SK-N-SH (cell line): ENCODE measurements at regions not wholly inside any gene's neighbourhood (a gene's known extent, or its start where the extent isn't known, plus 50 kb on each side); places are given as distances from the start of the nearest gene placed in this dataset.

ENCODE experiments used
- CTCF ChIA-PET: fragments of 300-600, 350-600 bp; formaldehyde crosslinking; extraction: SDS; loops from one replicate; lab custom pipeline; 2021; lab: Yijun Ruan, JAX
- POLR2A ChIA-PET: fragments of 350-600 bp; sonication (Branson Sonifier 250); formaldehyde crosslinking; extraction: SDS; loops from one replicate; lab custom pipeline; 2020; ENCODE audit warnings: antibody characterized with exemption, inconsistent platforms; lab: Yijun Ruan, JAX
- DNase-seq: peaks from one replicate; pipeline ENCODE4 v3.0.0; 2012
- H2AFZ ChIP-seq: fragments of 200-600 bp; sonication (generic); 2 replicates; pipeline ENCODE4 v1.8.1; 2016; ENCODE audit warnings: antibody characterized with exemption, mild to moderate bottlenecking, low read depth
- H3F3A ChIP-seq: fragments of 200-600 bp; sonication (generic); replicated peaks from 2 replicates; pipeline ENCODE3; 2016; ENCODE audit warnings: antibody characterized with exemption, mild to moderate bottlenecking; ENCODE audit not compliant: insufficient read depth
- H3K27ac ChIP-seq, 2 experiments: fragments of 200-500 bp in 1 of 2; fragments of 200-600 bp in 1 of 2; sonication (Bioruptor generic) in 1 of 2; sonication (generic), shearing (Covaris generic) in 1 of 2; 2 replicates each; pipeline versions ENCODE4 v1.5.1 to v1.6.1; 2014 to 2016; ENCODE audit warnings: low read depth in 2 of 2, inconsistent platforms in 1 of 2, low read length in 1 of 2, mild to moderate bottlenecking in 1 of 2, mixed read lengths in 1 of 2
- H3K27me3 ChIP-seq: fragments of 200-600 bp; sonication (generic), shearing (Covaris generic); 2 replicates; pipeline ENCODE4 v1.6.1; 2016; ENCODE audit warnings: mixed run types; ENCODE audit not compliant: insufficient read depth
- H3K36me3 ChIP-seq, 2 experiments: fragments of 200-500 bp in 1 of 2; fragments of 200-600 bp in 1 of 2; sonication (Bioruptor generic) in 1 of 2; sonication (generic) in 1 of 2; replicated peaks in 1 of 2; 2 replicates each; pipeline versions ENCODE3 to v1.5.1; 2014 to 2016; ENCODE audit warnings: low read length in 1 of 2, mild to moderate bottlenecking in 1 of 2; ENCODE audit not compliant: insufficient read depth in 2 of 2, control insufficient read depth in 1 of 2
- H3K4me1 ChIP-seq, 2 experiments: fragments of 200-500 bp in 1 of 2; fragments of 200-600 bp in 1 of 2; sonication (Bioruptor generic) in 1 of 2; sonication (generic), shearing (Covaris generic) in 1 of 2; 2 replicates each; pipeline versions ENCODE4 v1.5.1 to v1.6.1; 2014 to 2016; ENCODE audit warnings: low read depth in 1 of 2, low read length in 1 of 2, mixed run types in 1 of 2; ENCODE audit not compliant: insufficient read depth in 2 of 2, control insufficient read depth in 1 of 2
- H3K4me2 ChIP-seq: fragments of 200-600 bp; sonication (generic), shearing (Covaris generic); 2 replicates; pipeline ENCODE4 v1.6.1; 2017; ENCODE audit warnings: mixed run types
- H3K4me3 ChIP-seq, 2 experiments: fragments of 200-500 bp in 1 of 2; fragments of 200-600 bp in 1 of 2; sonication (Bioruptor generic) in 1 of 2; sonication (generic), shearing (Covaris generic) in 1 of 2; 2 replicates each; pipeline versions ENCODE4 v1.5.1 to v1.8.1; 2014 to 2016; ENCODE audit warnings: low read depth in 2 of 2, inconsistent platforms in 1 of 2, low read length in 1 of 2, mild to moderate bottlenecking in 1 of 2, mixed read lengths in 1 of 2, moderate library complexity in 1 of 2
- H3K79me2 ChIP-seq: fragments of 200-600 bp; sonication (generic); 2 replicates; pipeline ENCODE4 v1.8.1; 2017; ENCODE audit warnings: mild to moderate bottlenecking; ENCODE audit not compliant: insufficient read depth
- H3K9ac ChIP-seq: fragments of 200-600 bp; sonication (generic); 2 replicates; pipeline ENCODE4 v1.6.1; 2017; ENCODE audit warnings: mixed run types
- H3K9me2 ChIP-seq: fragments of 200-600 bp; sonication (generic); 2 replicates; pipeline ENCODE4 v1.6.1; 2017; ENCODE audit warnings: mixed run types
- H3K9me3 ChIP-seq: fragments of 200-600 bp; sonication (generic); 2 replicates; pipeline ENCODE4 v1.6.1; 2017; ENCODE audit warnings: mixed run types, mild to moderate bottlenecking, moderate library complexity
- H4K20me1 ChIP-seq: fragments of 200-600 bp; sonication (generic); 2 replicates; pipeline ENCODE4 v1.6.1; 2017; ENCODE audit warnings: mild to moderate bottlenecking, mixed run types; ENCODE audit not compliant: insufficient read depth
- ELF1 ChIP-seq: IDR thresholded peaks from 2 replicates; pipeline ENCODE4 v1.4.0; 2012
- EZH2phosphoT487 ChIP-seq: fragments of 200-600 bp; sonication (generic); IDR thresholded peaks from 2 replicates; pipeline ENCODE4 v1.6.1; 2017; ENCODE audit warnings: low read depth, mixed run types, mild to moderate bottlenecking, antibody characterized with exemption, moderate library complexity, borderline replicate concordance
- FOSL2 ChIP-seq: IDR thresholded peaks from 2 replicates; pipeline ENCODE4 v1.4.0; 2012; ENCODE audit warnings: low read depth, mild to moderate bottlenecking, moderate library complexity, borderline replicate concordance
- FOXM1 ChIP-seq: IDR thresholded peaks from 2 replicates; pipeline ENCODE4 v1.4.0; 2012; ENCODE audit warnings: low read depth, mild to moderate bottlenecking
- GABPA ChIP-seq: IDR thresholded peaks from 2 replicates; pipeline ENCODE4 v1.4.0; 2012; ENCODE audit warnings: low read depth, mild to moderate bottlenecking
- GATA2 ChIP-seq: sonication (generic); formaldehyde crosslinking; IDR thresholded peaks from 2 replicates; pipeline ENCODE4 v1.5.0; 2020; ENCODE audit warnings: mild to moderate bottlenecking, missing genetic modification reagents
- JUND ChIP-seq: IDR thresholded peaks from 2 replicates; pipeline ENCODE4 v1.4.0; 2012
- MAX ChIP-seq: IDR thresholded peaks from 2 replicates; pipeline ENCODE4 v1.4.0; 2012; ENCODE audit warnings: low read depth
- MXI1 ChIP-seq: IDR thresholded peaks from 2 replicates; pipeline ENCODE4 v1.6.1; 2012; ENCODE audit warnings: mild to moderate bottlenecking, low read depth, low read length, improper control_type of control experiment
- NFIC ChIP-seq: IDR thresholded peaks from 2 replicates; pipeline ENCODE4 v1.4.0; 2012; ENCODE audit warnings: borderline replicate concordance
- POLR2AphosphoS5 ChIP-seq: IDR thresholded peaks from 2 replicates; pipeline ENCODE4 v1.6.1; 2012; ENCODE audit warnings: low read depth, low read length
- RAD21 ChIP-seq: IDR thresholded peaks from 2 replicates; pipeline ENCODE4 v1.6.1; 2012; ENCODE audit warnings: mild to moderate bottlenecking, low read length
- RCOR1 ChIP-seq: fragments of 150-350 bp; IDR thresholded peaks from 2 replicates; pipeline ENCODE4 v1.6.1; 2017; ENCODE audit warnings: antibody characterized with exemption, low read length
- REST ChIP-seq: IDR thresholded peaks from 2 replicates; pipeline ENCODE4 v1.6.1; 2012; ENCODE audit warnings: mild to moderate bottlenecking, low read depth, low read length, moderate library complexity
- RFX5 ChIP-seq: IDR thresholded peaks from 2 replicates; pipeline ENCODE4 v1.6.1; 2012; ENCODE audit warnings: mild to moderate bottlenecking, improper control_type of control experiment, low read length
- RXRA ChIP-seq: IDR thresholded peaks from 2 replicates; pipeline ENCODE4 v1.4.0; 2012; ENCODE audit warnings: low read depth, mild to moderate bottlenecking, borderline replicate concordance
- SIN3A ChIP-seq: IDR thresholded peaks from 2 replicates; pipeline ENCODE4 v1.6.1; 2012; ENCODE audit warnings: low read depth, mild to moderate bottlenecking, low read length, moderate library complexity, borderline replicate concordance
- TEAD4 ChIP-seq: IDR thresholded peaks from 2 replicates; pipeline ENCODE4 v1.4.0; 2012; ENCODE audit warnings: mild to moderate bottlenecking, borderline replicate concordance; ENCODE audit not compliant: insufficient read depth
- YY1 ChIP-seq: IDR thresholded peaks from 2 replicates; pipeline ENCODE4 v1.4.0; 2012; ENCODE audit warnings: low read depth, mild to moderate bottlenecking
- WGBS: methylation state at CpG from one replicate; pipeline ENCODE4 v1.1.6; 2017; ENCODE audit warnings: low lambda C conversion rate; 5-methylcytosine and 5-hydroxymethylcytosine counted together
- TF ChIP-seq, protein P1 (sequence below): IDR thresholded peaks from 2 replicates; pipeline ENCODE4; 2012
- TF ChIP-seq, protein P2 (sequence below): fragments of 150-350 bp; IDR thresholded peaks from 2 replicates; pipeline ENCODE4 v1.6.1; 2016; ENCODE audit warnings: mild to moderate bottlenecking, low read depth, low read length

DNA sequence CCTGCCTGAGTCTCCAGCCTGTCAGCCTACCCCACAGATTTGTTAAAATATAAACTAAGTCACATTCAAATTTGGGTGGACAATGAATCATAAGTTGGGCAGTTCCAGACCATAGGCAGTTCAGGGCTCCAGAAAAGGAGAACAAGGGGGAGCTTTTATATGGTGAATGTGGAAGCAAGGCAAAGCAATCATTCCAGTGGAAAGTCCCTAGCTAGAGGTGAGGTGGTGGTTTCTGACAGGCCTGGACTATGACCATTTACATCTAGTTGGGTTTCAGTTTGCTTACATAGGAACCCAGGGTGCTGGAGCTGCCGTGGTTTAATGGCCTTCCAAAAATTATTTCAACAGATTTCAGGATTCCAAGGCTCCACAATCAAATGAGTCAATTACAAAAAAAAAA lies 207.3 kb downstream of the AEBP2 start:
- no peak overlapping the region for H3K4me2 ChIP-seq
- H3K79me2 ChIP-seq: no peaks in the 10 kb centered on the region
- H3K27ac ChIP-seq: no peak overlapping the region
- 81% methylated on average over 1 of the region's 1 CpG for WGBS
- no peaks in the 10 kb centered on the region for H3F3A ChIP-seq
- no peak overlapping the region for H3K4me3 ChIP-seq
- H3K9me3 ChIP-seq: peaks cover 3% of the 10 kb centered on the region; the same call in 1 of the 2 replicates
- no peak for DNase-seq
- no peaks in the 10 kb centered on the region for H3K9me2 ChIP-seq
- H2AFZ ChIP-seq: no peak overlapping the region
- POLR2A ChIA-PET: no interaction called here
- H3K4me1 ChIP-seq: no peaks in the 10 kb centered on the region; a peak in 1 of 4 replicates
- TF ChIP-seq YY1: no peak
- TF ChIP-seq, protein P1, sequence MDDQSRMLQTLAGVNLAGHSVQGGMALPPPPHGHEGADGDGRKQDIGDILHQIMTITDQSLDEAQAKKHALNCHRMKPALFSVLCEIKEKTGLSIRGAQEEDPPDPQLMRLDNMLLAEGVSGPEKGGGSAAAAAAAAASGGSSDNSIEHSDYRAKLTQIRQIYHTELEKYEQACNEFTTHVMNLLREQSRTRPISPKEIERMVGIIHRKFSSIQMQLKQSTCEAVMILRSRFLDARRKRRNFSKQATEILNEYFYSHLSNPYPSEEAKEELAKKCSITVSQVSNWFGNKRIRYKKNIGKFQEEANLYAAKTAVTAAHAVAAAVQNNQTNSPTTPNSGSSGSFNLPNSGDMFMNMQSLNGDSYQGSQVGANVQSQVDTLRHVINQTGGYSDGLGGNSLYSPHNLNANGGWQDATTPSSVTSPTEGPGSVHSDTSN: no peak
- no peak for TF ChIP-seq NFIC
- TF ChIP-seq, all 33 proteins: peak for 0
- H3K27me3 ChIP-seq: no peaks in the 10 kb centered on the region
- no peaks in the 10 kb centered on the region for H3K36me3 ChIP-seq
- no peak overlapping the region for H3K9ac ChIP-seq
- CTCF ChIA-PET: no interaction called here
- H4K20me1 ChIP-seq: no peaks in the 10 kb centered on the region

GRCh38 chr12:19647806-19648556 lies 208.7 kb downstream of the AEBP2 start:
- CTCF ChIA-PET: interaction anchor here (0.8 to 1.7 kb wide), 2 partner anchors 9 to 50 kb away, joined by 3 to 4 read pairs; no protein-coding TSS in a partner anchor
- Histone ChIP-seq H3K27ac (no peak overlapping the region), H3K36me3 (no peaks in the 10 kb centered on the region), H3K4me3 (no peak overlapping the region), H3K27me3 (no peaks in the 10 kb centered on the region), H3F3A (no peaks in the 10 kb centered on the region), H3K9me2 (no peaks in the 10 kb centered on the region), H3K4me2 (no peak overlapping the region), H4K20me1 (no peaks in the 10 kb centered on the region), H2AFZ (no peak overlapping the region), H3K79me2 (no peaks in the 10 kb centered on the region), H3K9ac (no peak overlapping the region), H3K9me3 (peaks cover 3% of the 10 kb centered on the region; the same call in 1 of the 2 replicates), H3K4me1 (no peaks in the 10 kb centered on the region; a peak in 1 of 4 replicates)
- no peak for DNase-seq
- WGBS: 78% methylated on average over 8 of the region's 8 CpGs
- POLR2A ChIA-PET: no interaction called here
- no peak for TF ChIP-seq TEAD4
- TF ChIP-seq FOSL2: no peak
- TF ChIP-seq, protein P2, sequence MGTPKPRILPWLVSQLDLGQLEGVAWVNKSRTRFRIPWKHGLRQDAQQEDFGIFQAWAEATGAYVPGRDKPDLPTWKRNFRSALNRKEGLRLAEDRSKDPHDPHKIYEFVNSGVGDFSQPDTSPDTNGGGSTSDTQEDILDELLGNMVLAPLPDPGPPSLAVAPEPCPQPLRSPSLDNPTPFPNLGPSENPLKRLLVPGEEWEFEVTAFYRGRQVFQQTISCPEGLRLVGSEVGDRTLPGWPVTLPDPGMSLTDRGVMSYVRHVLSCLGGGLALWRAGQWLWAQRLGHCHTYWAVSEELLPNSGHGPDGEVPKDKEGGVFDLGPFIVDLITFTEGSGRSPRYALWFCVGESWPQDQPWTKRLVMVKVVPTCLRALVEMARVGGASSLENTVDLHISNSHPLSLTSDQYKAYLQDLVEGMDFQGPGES: no peak
- no peak for TF ChIP-seq RXRA
- no peak for TF ChIP-seq RCOR1
- TF ChIP-seq SIN3A: no peak
- TF ChIP-seq RFX5: no peak
- TF ChIP-seq JUND: no peak
- no peak for TF ChIP-seq POLR2AphosphoS5
- TF ChIP-seq EZH2phosphoT487: no peak
- no peak for TF ChIP-seq GABPA
- TF ChIP-seq ELF1: no peak
- no peak for TF ChIP-seq GATA2 (CRISPR knock-in tag)
- TF ChIP-seq REST: no peak
- TF ChIP-seq RAD21: no peak
- TF ChIP-seq, protein P1: no peak
- no peak for TF ChIP-seq MXI1
- TF ChIP-seq FOXM1: no peak
- no peak for TF ChIP-seq MAX
